Astrocyte (in vitro differentiated cells and primary cell): ENCODE measurements at regions not wholly inside any gene's neighbourhood (a gene's known extent, or its start where the extent isn't known, plus 50 kb on each side); places are given as distances from the start of the nearest gene placed in this dataset.

Source experiments
- DNase-seq: peaks from one replicate; pipeline ENCODE4 v3.0.0-alpha.2; 2010; ENCODE audit warnings: low read depth
- FAIRE-seq: peaks from 2 replicates; lab custom pipeline; 2011; peaks lifted over from hg19 to GRCh38; lab: Jason Lieb, UNC
- H2AFZ ChIP-seq: 2 replicates; pipeline ENCODE4 v1.6.0; 2012; ENCODE audit warnings: low read depth, low read length, inconsistent platforms
- H3K27ac ChIP-seq: 2 replicates; pipeline ENCODE4 v1.5.1; 2011; ENCODE audit warnings: low read depth, low read length, inconsistent platforms
- H3K27me3 ChIP-seq: 2 replicates; pipeline ENCODE4 v1.6.0; 2011; ENCODE audit warnings: low read length, inconsistent platforms; ENCODE audit not compliant: insufficient read depth
- H3K36me3 ChIP-seq: 2 replicates; pipeline ENCODE4 v1.5.1; 2011; ENCODE audit warnings: low read length, inconsistent platforms; ENCODE audit not compliant: insufficient read depth
- H3K4me1 ChIP-seq: 2 replicates; pipeline ENCODE4 v1.5.1; 2011; ENCODE audit warnings: low read length, inconsistent platforms; ENCODE audit not compliant: insufficient read depth
- H3K4me2 ChIP-seq: 2 replicates; pipeline ENCODE4 v1.6.0; 2012; ENCODE audit warnings: low read length, inconsistent platforms
- H3K4me3 ChIP-seq: 2 replicates; pipeline ENCODE4 v1.5.1; 2011; ENCODE audit warnings: low read depth, mild to moderate bottlenecking, low read length, inconsistent platforms; ENCODE audit not compliant: insufficient read depth
- H3K79me2 ChIP-seq: 2 replicates; pipeline ENCODE4 v1.6.0; 2012; ENCODE audit warnings: mild to moderate bottlenecking, low read length, inconsistent platforms; ENCODE audit not compliant: insufficient read depth
- H3K9ac ChIP-seq: 2 replicates; pipeline ENCODE4 v1.6.0; 2012; ENCODE audit warnings: mild to moderate bottlenecking, low read length, inconsistent platforms
- H3K9me3 ChIP-seq: 2 replicates; pipeline ENCODE4 v1.5.1; 2012; ENCODE audit warnings: low read depth, mild to moderate bottlenecking, low read length, inconsistent platforms; ENCODE audit not compliant: insufficient read depth
- H4K20me1 ChIP-seq: 2 replicates; pipeline ENCODE4 v1.6.0; 2012; ENCODE audit warnings: low read length, inconsistent platforms; ENCODE audit not compliant: insufficient read depth
- H3K27ac Mint-ChIP-seq: one replicate; pipeline ENCODE4 v1.8.0; 2021; ENCODE audit warnings: mild to moderate bottlenecking, mixed read lengths; ENCODE audit not compliant: unreplicated experiment
- H3K27me3 Mint-ChIP-seq: one replicate; pipeline ENCODE4 v1.8.0; 2021; ENCODE audit warnings: low read depth, mixed read lengths; ENCODE audit not compliant: unreplicated experiment
- H3K36me3 Mint-ChIP-seq: one replicate; pipeline ENCODE4 v1.8.0; 2021; ENCODE audit warnings: low read depth, mixed read lengths; ENCODE audit not compliant: unreplicated experiment
- H3K4me1 Mint-ChIP-seq: one replicate; pipeline ENCODE4 v1.8.0; 2021; ENCODE audit warnings: low read depth, mixed read lengths; ENCODE audit not compliant: unreplicated experiment
- H3K4me3 Mint-ChIP-seq: one replicate; pipeline ENCODE4 v1.8.0; 2021; ENCODE audit warnings: mild to moderate bottlenecking, moderate library complexity, mixed read lengths; ENCODE audit not compliant: unreplicated experiment
- H3K9me3 Mint-ChIP-seq: one replicate; pipeline ENCODE4 v1.8.0; 2021; ENCODE audit warnings: mild to moderate bottlenecking, mixed read lengths; ENCODE audit not compliant: unreplicated experiment
- EZH2 ChIP-seq: IDR thresholded peaks from 2 replicates; pipeline ENCODE4 v1.6.1; 2012; ENCODE audit warnings: mild to moderate bottlenecking, low read length, inconsistent platforms; ENCODE audit not compliant: insufficient read depth
- TF ChIP-seq, protein P1 (sequence below): IDR thresholded peaks from 2 replicates; pipeline ENCODE4 v1.5.1; 2011; ENCODE audit warnings: low read depth, mild to moderate bottlenecking, inconsistent platforms, low read length, moderate library complexity; ENCODE audit not compliant: insufficient read depth

DNA sequence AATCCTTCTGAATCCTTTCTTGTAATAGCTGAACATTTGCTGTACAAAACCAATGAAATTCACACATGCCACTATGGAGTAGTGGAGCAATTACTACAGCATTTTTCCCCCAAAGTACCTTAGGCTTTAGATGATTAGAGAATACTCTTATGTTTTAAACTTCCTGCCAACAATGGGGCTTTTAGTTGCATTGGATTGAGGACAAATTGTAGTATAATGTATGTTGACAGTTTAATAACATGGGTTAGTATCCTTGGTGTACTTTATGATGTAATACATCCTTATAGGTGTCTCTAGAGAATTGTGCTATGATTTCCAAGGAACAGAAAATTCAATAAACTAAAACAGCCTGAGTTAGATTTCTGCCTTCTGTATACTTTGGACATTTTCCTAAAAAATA lies 422.7 kb upstream of the GRAMD2B start:
- Histone ChIP-seq H3K4me2 (no peak overlapping the region), H4K20me1 (no peaks in the 10 kb centered on the region)

DNA sequence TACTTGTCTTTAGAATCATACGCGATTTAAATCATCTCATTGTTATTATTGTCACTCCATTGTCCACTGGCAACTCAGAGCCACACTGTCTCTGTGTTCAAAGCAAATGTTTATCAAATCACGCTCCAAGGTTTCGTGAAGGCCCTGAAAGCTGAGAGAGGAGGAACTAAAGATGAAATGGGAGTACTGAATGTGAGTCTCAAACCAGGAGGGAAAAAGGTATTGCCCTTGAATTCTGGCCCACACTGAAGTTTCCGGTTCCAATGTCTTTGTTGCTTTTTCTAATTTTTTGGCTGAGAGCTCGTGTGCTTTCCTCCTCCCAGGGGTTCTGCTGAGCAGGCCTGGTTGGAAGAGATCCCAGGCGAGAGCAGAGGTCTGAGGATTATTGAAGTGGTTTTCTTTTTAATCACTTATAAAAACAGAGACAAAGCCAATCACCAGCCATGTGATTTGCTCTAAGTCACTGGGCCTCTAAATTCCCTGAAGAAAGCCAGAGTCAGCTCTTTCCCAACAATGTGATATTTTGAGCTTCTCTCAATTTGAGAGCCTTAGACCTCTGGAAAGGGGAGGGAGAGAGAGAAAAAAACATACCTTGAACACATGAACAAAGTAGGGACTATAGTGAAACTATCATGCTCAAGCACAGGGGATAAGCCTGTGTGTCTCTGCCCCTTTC lies 420.8 kb upstream of the GRAMD2B start:
- Histone ChIP-seq H3K36me3 (no peaks in the 10 kb centered on the region), H3K4me1 (peaks cover 20% of the 10 kb centered on the region), H3K9ac (peak overlapping the region; percentile 56), H2AFZ (peak overlapping the region; percentile 62), H3K4me2 (peak overlapping the region; percentile 78), H3K4me3 (peak overlapping the region; percentile 24), H3K79me2 (no peaks in the 10 kb centered on the region), H3K27ac (peak overlapping the region; percentile 75), H4K20me1 (no peaks in the 10 kb centered on the region), H3K9me3 (no peaks in the 10 kb centered on the region), H3K27me3 (no peaks in the 10 kb centered on the region)
- no peaks in the 10 kb centered on the region for H3K36me3 Mint-ChIP-seq
- H3K4me3 Mint-ChIP-seq, result peak overlapping the region; percentile 42
- TF ChIP-seq EZH2, result no peak
- TF ChIP-seq, protein P1, sequence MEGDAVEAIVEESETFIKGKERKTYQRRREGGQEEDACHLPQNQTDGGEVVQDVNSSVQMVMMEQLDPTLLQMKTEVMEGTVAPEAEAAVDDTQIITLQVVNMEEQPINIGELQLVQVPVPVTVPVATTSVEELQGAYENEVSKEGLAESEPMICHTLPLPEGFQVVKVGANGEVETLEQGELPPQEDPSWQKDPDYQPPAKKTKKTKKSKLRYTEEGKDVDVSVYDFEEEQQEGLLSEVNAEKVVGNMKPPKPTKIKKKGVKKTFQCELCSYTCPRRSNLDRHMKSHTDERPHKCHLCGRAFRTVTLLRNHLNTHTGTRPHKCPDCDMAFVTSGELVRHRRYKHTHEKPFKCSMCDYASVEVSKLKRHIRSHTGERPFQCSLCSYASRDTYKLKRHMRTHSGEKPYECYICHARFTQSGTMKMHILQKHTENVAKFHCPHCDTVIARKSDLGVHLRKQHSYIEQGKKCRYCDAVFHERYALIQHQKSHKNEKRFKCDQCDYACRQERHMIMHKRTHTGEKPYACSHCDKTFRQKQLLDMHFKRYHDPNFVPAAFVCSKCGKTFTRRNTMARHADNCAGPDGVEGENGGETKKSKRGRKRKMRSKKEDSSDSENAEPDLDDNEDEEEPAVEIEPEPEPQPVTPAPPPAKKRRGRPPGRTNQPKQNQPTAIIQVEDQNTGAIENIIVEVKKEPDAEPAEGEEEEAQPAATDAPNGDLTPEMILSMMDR, result no peak
- peaks cover 20% of the 10 kb centered on the region for H3K4me1 Mint-ChIP-seq
- DNase-seq (peak; percentile 96), FAIRE-seq (peak; percentile 54)
- H3K27me3 Mint-ChIP-seq, result no peaks in the 10 kb centered on the region
- peaks cover 4% of the 10 kb centered on the region for H3K9me3 Mint-ChIP-seq
- H3K27ac Mint-ChIP-seq, result peak overlapping the region; percentile 88

More for the DNA sequence above, 422.7 kb upstream of the GRAMD2B start:
- Histone ChIP-seq H3K79me2 (no peaks in the 10 kb centered on the region), H3K27me3 (no peaks in the 10 kb centered on the region), H3K9ac (no peak overlapping the region), H3K4me3 (no peak overlapping the region), H3K9me3 (no peaks in the 10 kb centered on the region), H2AFZ (no peak overlapping the region), H3K27ac (no peak overlapping the region), H3K36me3 (no peaks in the 10 kb centered on the region), H3K4me1 (peaks cover 20% of the 10 kb centered on the region)
- no peaks in the 10 kb centered on the region for H3K36me3 Mint-ChIP-seq
- H3K4me1 Mint-ChIP-seq, result peaks cover 20% of the 10 kb centered on the region
- TF ChIP-seq, protein P1, result no peak
- no peak for TF ChIP-seq EZH2
- peaks cover 8% of the 10 kb centered on the region for H3K9me3 Mint-ChIP-seq
- FAIRE-seq, result no peak
- no peak overlapping the region for H3K4me3 Mint-ChIP-seq
- no peak for DNase-seq
- no peak overlapping the region for H3K27ac Mint-ChIP-seq
- H3K27me3 Mint-ChIP-seq, result no peaks in the 10 kb centered on the region

DNA sequence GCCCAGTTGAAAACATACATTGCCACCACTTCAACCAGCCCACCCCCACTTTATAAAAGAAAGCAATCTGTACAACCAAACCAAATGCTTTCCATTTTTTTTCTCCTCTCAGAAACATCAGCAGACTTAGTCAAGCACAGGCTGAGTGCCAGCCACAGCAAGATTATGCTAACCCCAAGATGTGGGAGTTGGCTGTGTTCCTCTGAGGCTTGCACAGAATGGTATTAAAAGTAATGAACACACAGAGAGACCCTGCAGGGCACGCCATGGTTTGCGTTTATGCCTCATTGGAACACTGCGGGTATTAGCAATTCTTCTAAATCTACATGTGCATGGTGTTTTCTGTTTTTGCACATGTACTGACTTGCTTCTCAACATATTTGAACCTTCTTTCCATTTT lies 419.9 kb upstream of the GRAMD2B start:
- TF ChIP-seq EZH2, result no peak
- TF ChIP-seq, protein P1, result no peak
- no peak overlapping the region for H3K4me3 Mint-ChIP-seq
- Histone ChIP-seq H3K4me3 (no peak overlapping the region), H3K4me1 (peaks cover 24% of the 10 kb centered on the region), H2AFZ (no peak overlapping the region), H3K79me2 (no peaks in the 10 kb centered on the region), H3K9me3 (no peaks in the 10 kb centered on the region), H3K36me3 (no peaks in the 10 kb centered on the region), H4K20me1 (no peaks in the 10 kb centered on the region), H3K4me2 (peak overlapping the region; percentile 78), H3K27me3 (no peaks in the 10 kb centered on the region), H3K9ac (peak overlapping the region; percentile 56), H3K27ac (peak overlapping the region; percentile 75)
- H3K36me3 Mint-ChIP-seq, result no peaks in the 10 kb centered on the region
- H3K4me1 Mint-ChIP-seq, result peaks cover 22% of the 10 kb centered on the region
- H3K27me3 Mint-ChIP-seq, result no peaks in the 10 kb centered on the region
- FAIRE-seq, result peak; percentile 56
- peaks cover 3% of the 10 kb centered on the region for H3K9me3 Mint-ChIP-seq
- H3K27ac Mint-ChIP-seq, result no peak overlapping the region
- DNase-seq, result peak; percentile 95
